ENCODE measurements at regions not wholly inside any gene's neighbourhood (a gene's known extent, or its start where the extent isn't known, plus 50 kb on each side); places are given as distances from the start of the nearest gene placed in this dataset.

GRCh38 chr15:100759106-100759505, 120.5 kb upstream of the ALDH1A3 start:
- Histone ChIP-seq H3K4me1 (ENCODE audit: control insufficient read depth in 3 of 3, insufficient read depth in 3 of 3, low read length in 3 of 3) (peaks cover 0 to 13% (median 2%) of the 10 kb centered on the region in 3 donors), H3K36me3 (ENCODE audit: control insufficient read depth in 3 of 3, insufficient read depth in 3 of 3, low read length in 3 of 3) (no peaks in the 10 kb centered on the region), H3K4me3 (ENCODE audit: low read length in 3 of 3) (no peak overlapping the region), H3K9ac (ENCODE audit: low read depth in 1 of 3, low read length in 3 of 3) (no peak overlapping the region), H3K27ac (ENCODE audit: low read depth, low read length) (peak overlapping the region; percentile 26), H3K27me3 (ENCODE audit: control insufficient read depth in 3 of 3, insufficient read depth in 3 of 3, low read length in 3 of 3) (peaks cover 0 to 6% (median 6%) of the 10 kb centered on the region in 3 donors), H3K9me3 (ENCODE audit: control insufficient read depth in 3 of 3, low read length in 3 of 3) (no peaks in the 10 kb centered on the region)

GRCh38 chr15:100759698-100760356, 119.8 kb upstream of the ALDH1A3 start:
- no peaks in the 10 kb centered on the region for H3K9me3 ChIP-seq (ENCODE audit: control insufficient read depth in 3 of 3, low read length in 3 of 3)
- peaks cover 0 to 6% (median 6%) of the 10 kb centered on the region in 3 donors for H3K27me3 ChIP-seq (ENCODE audit: control insufficient read depth in 3 of 3, insufficient read depth in 3 of 3, low read length in 3 of 3)
- H3K27ac ChIP-seq (ENCODE audit: low read depth, low read length) = peak overlapping the region; percentile 26
- H3K4me3 ChIP-seq (ENCODE audit: low read length in 3 of 3) = no peak overlapping the region
- H3K36me3 ChIP-seq (ENCODE audit: control insufficient read depth in 3 of 3, insufficient read depth in 3 of 3, low read length in 3 of 3) = no peaks in the 10 kb centered on the region
- H3K4me1 ChIP-seq (ENCODE audit: control insufficient read depth in 3 of 3, insufficient read depth in 3 of 3, low read length in 3 of 3) = peaks cover under 1 to 14% (median 3%) of the 10 kb centered on the region in 3 donors
- H3K9ac ChIP-seq (ENCODE audit: low read depth in 1 of 3, low read length in 3 of 3) = peak overlapping the region in 1 of 3 donors; percentile 7

GRCh38 chr15:100760357-100760903, 119.2 kb upstream of the ALDH1A3 start:
- H3K27ac ChIP-seq (ENCODE audit: low read depth, low read length) = no peak overlapping the region
- H3K27me3 ChIP-seq (ENCODE audit: control insufficient read depth in 3 of 3, insufficient read depth in 3 of 3, low read length in 3 of 3) = peaks cover under 1 to 8% (median 6%) of the 10 kb centered on the region in 3 donors
- no peak overlapping the region for H3K9ac ChIP-seq (ENCODE audit: low read depth in 1 of 3, low read length in 3 of 3)
- no peaks in the 10 kb centered on the region for H3K9me3 ChIP-seq (ENCODE audit: control insufficient read depth in 3 of 3, low read length in 3 of 3)
- H3K4me1 ChIP-seq (ENCODE audit: control insufficient read depth in 3 of 3, insufficient read depth in 3 of 3, low read length in 3 of 3) = peaks cover 2 to 21% (median 5%) of the 10 kb centered on the region in 3 donors
- H3K4me3 ChIP-seq (ENCODE audit: low read length in 3 of 3) = no peak overlapping the region
- H3K36me3 ChIP-seq (ENCODE audit: control insufficient read depth in 3 of 3, insufficient read depth in 3 of 3, low read length in 3 of 3) = no peaks in the 10 kb centered on the region

- peaks cover 3 to 13% (median 9%) of the 10 kb centered on the region in 3 donors for H3K27me3 ChIP-seq (ENCODE audit: control insufficient read depth in 3 of 3, insufficient read depth in 3 of 3, low read length in 3 of 3)
These were observed 118.2 kb upstream of the ALDH1A3 start for GRCh38 chr15:100761290-100761935.

GRCh38 chr15:100762289-100762688, 117.3 kb upstream of the ALDH1A3 start:
- H3K4me1 ChIP-seq (ENCODE audit: control insufficient read depth in 3 of 3, insufficient read depth in 3 of 3, low read length in 3 of 3) = peaks cover 3 to 24% (median 5%) of the 10 kb centered on the region in 3 donors
- H3K27ac ChIP-seq (ENCODE audit: low read depth, low read length) = no peak overlapping the region
- no peaks in the 10 kb centered on the region for H3K36me3 ChIP-seq (ENCODE audit: control insufficient read depth in 3 of 3, insufficient read depth in 3 of 3, low read length in 3 of 3)
- no peak overlapping the region for H3K9ac ChIP-seq (ENCODE audit: low read depth in 1 of 3, low read length in 3 of 3)
- H3K4me3 ChIP-seq (ENCODE audit: low read length in 3 of 3) = no peak overlapping the region
- H3K9me3 ChIP-seq (ENCODE audit: control insufficient read depth in 3 of 3, low read length in 3 of 3) = no peaks in the 10 kb centered on the region
- H3K27me3 ChIP-seq (ENCODE audit: control insufficient read depth in 3 of 3, insufficient read depth in 3 of 3, low read length in 3 of 3) = peaks cover 3 to 13% (median 10%) of the 10 kb centered on the region in 3 donors

More at GRCh38 chr15:100761290-100761935, 118.2 kb upstream of the ALDH1A3 start:
- Histone ChIP-seq H3K36me3 (ENCODE audit: control insufficient read depth in 3 of 3, insufficient read depth in 3 of 3, low read length in 3 of 3) (no peaks in the 10 kb centered on the region), H3K4me3 (ENCODE audit: low read length in 3 of 3) (no peak overlapping the region), H3K4me1 (ENCODE audit: control insufficient read depth in 3 of 3, insufficient read depth in 3 of 3, low read length in 3 of 3) (peaks cover 3 to 24% (median 5%) of the 10 kb centered on the region in 3 donors), H3K9ac (ENCODE audit: low read depth in 1 of 3, low read length in 3 of 3) (no peak overlapping the region), H3K27ac (ENCODE audit: low read depth, low read length) (no peak overlapping the region), H3K9me3 (ENCODE audit: control insufficient read depth in 3 of 3, low read length in 3 of 3) (no peaks in the 10 kb centered on the region)

GRCh38 chr15:100762913-100763834, 116.5 kb upstream of the ALDH1A3 start:
- Histone ChIP-seq H3K4me1 (ENCODE audit: control insufficient read depth in 3 of 3, insufficient read depth in 3 of 3, low read length in 3 of 3) (peaks cover 3 to 24% (median 5%) of the 10 kb centered on the region in 3 donors), H3K4me3 (ENCODE audit: low read length in 3 of 3) (no peak overlapping the region), H3K9ac (ENCODE audit: low read depth in 1 of 3, low read length in 3 of 3) (no peak overlapping the region), H3K27me3 (ENCODE audit: control insufficient read depth in 3 of 3, insufficient read depth in 3 of 3, low read length in 3 of 3) (peaks cover 3 to 13% (median 10%) of the 10 kb centered on the region in 3 donors), H3K27ac (ENCODE audit: low read depth, low read length) (no peak overlapping the region), H3K36me3 (ENCODE audit: control insufficient read depth in 3 of 3, insufficient read depth in 3 of 3, low read length in 3 of 3) (no peaks in the 10 kb centered on the region), H3K9me3 (ENCODE audit: control insufficient read depth in 3 of 3, low read length in 3 of 3) (no peaks in the 10 kb centered on the region)

- Histone ChIP-seq H3K27me3 (ENCODE audit: control insufficient read depth in 3 of 3, insufficient read depth in 3 of 3, low read length in 3 of 3) (peaks cover 3 to 13% (median 10%) of the 10 kb centered on the region in 3 donors), H3K4me1 (ENCODE audit: control insufficient read depth in 3 of 3, insufficient read depth in 3 of 3, low read length in 3 of 3) (peaks cover 3 to 24% (median 5%) of the 10 kb centered on the region in 3 donors), H3K27ac (ENCODE audit: low read depth, low read length) (no peak overlapping the region), H3K36me3 (ENCODE audit: control insufficient read depth in 3 of 3, insufficient read depth in 3 of 3, low read length in 3 of 3) (no peaks in the 10 kb centered on the region), H3K9me3 (ENCODE audit: control insufficient read depth in 3 of 3, low read length in 3 of 3) (no peaks in the 10 kb centered on the region), H3K4me3 (ENCODE audit: low read length in 3 of 3) (no peak overlapping the region), H3K9ac (ENCODE audit: low read depth in 1 of 3, low read length in 3 of 3) (no peak overlapping the region)
These were observed 115.5 kb upstream of the ALDH1A3 start for GRCh38 chr15:100763835-100764750.

GRCh38 chr15:100764778-100765466, 114.7 kb upstream of the ALDH1A3 start:
- Histone ChIP-seq H3K9me3 (ENCODE audit: control insufficient read depth in 3 of 3, low read length in 3 of 3) (no peaks in the 10 kb centered on the region), H3K4me1 (ENCODE audit: control insufficient read depth in 3 of 3, insufficient read depth in 3 of 3, low read length in 3 of 3) (peaks cover 3 to 20% (median 5%) of the 10 kb centered on the region in 3 donors), H3K27ac (ENCODE audit: low read depth, low read length) (no peak overlapping the region)

More at GRCh38 chr15:100764778-100765466, 114.7 kb upstream of the ALDH1A3 start:
- H3K9ac ChIP-seq (ENCODE audit: low read depth in 1 of 3, low read length in 3 of 3) = no peak overlapping the region
- no peaks in the 10 kb centered on the region for H3K36me3 ChIP-seq (ENCODE audit: control insufficient read depth in 3 of 3, insufficient read depth in 3 of 3, low read length in 3 of 3)
- H3K27me3 ChIP-seq (ENCODE audit: control insufficient read depth in 3 of 3, insufficient read depth in 3 of 3, low read length in 3 of 3) = peaks cover 3 to 9% (median 7%) of the 10 kb centered on the region in 3 donors
- no peak overlapping the region for H3K4me3 ChIP-seq (ENCODE audit: low read length in 3 of 3)
